K562 (cell line): ENCODE measurements at regions not wholly inside any gene's neighbourhood (a gene's known extent, or its start where the extent isn't known, plus 50 kb on each side); places are given as distances from the start of the nearest gene placed in this dataset.

Experiments
- ATAC-seq: fragments of 200-7000 bp; cut with Tn5 transposase; 3 replicates; pipeline ENCODE4 v1.9.1; 2020; ENCODE audit warnings: moderate library complexity
- BruUV-seq: library from RNA; stranded (reverse); fragments of 400-500 nt; replicated peaks from 2 replicates; lab custom pipeline; 2021; lab: Mats Ljungman, UMichigan
- CTCF ChIA-PET: fragments of 300-600 bp; formaldehyde crosslinking; extraction: SDS; loops from one replicate; lab custom pipeline; 2021; ENCODE audit warnings: low intra/inter-chr PET ratio; lab: Yijun Ruan, JAX
- POLR2A ChIA-PET: fragments of 300-600, 350-650 bp; sonication (Branson Sonifier 250); formaldehyde crosslinking; extraction: SDS; loops from one replicate; lab custom pipeline; 2021; ENCODE audit warnings: antibody characterized with exemption, inconsistent platforms; lab: Yijun Ruan, JAX
- DNase-seq, 4 experiments: peaks; one replicate each; pipeline versions ENCODE4 v3.0.0 to v3.0.0-alpha.2; 2011 to 2018; ENCODE audit warnings: low spot score in 3 of 4, mixed read lengths in 3 of 4; ENCODE audit errors: extremely low read depth in 1 of 4
- FAIRE-seq: peaks from 2 replicates; lab custom pipeline; 2011; peaks lifted over from hg19 to GRCh38; lab: Jason Lieb, UNC
- H2AFZ ChIP-seq: 2 replicates; pipeline ENCODE4 v1.6.0; 2011; ENCODE audit warnings: low read depth, low read length, control low read depth, inconsistent platforms
- H3K27ac ChIP-seq: fragments of 200-600 bp; 3 replicates; pipeline ENCODE4 v1.8.0; 2011; ENCODE audit warnings: low read depth, mild to moderate bottlenecking, control low read depth, inconsistent platforms, low read length, moderate library complexity, mixed read lengths; ENCODE audit errors: extremely low read depth
- H3K27me3 ChIP-seq, 2 experiments: fragments of 300-600 bp in 1 of 2; 2 replicates in 1 of 2; 3 replicates in 1 of 2; pipeline versions ENCODE4 v1.6.0 to v1.8.0; 2011; ENCODE audit warnings: inconsistent platforms in 2 of 2, low read length in 2 of 2, mild to moderate bottlenecking in 1 of 2, mixed read lengths in 1 of 2, moderate library complexity in 1 of 2; ENCODE audit not compliant: control insufficient read depth in 2 of 2, insufficient read depth in 2 of 2
- H3K36me3 ChIP-seq: fragments of 300-600 bp; 3 replicates; pipeline ENCODE4 v1.8.0; 2011; ENCODE audit warnings: mild to moderate bottlenecking, low read length, inconsistent platforms; ENCODE audit not compliant: control insufficient read depth, insufficient read depth
- H3K4me1 ChIP-seq, 2 experiments: fragments of 200-600 bp in 1 of 2; replicated peaks in 1 of 2; 2 replicates in 1 of 2; 3 replicates in 1 of 2; pipeline versions ENCODE4 v1.5.1 to v1.8.0; 2011; ENCODE audit warnings: inconsistent platforms in 2 of 2, low read length in 2 of 2, mild to moderate bottlenecking in 1 of 2, mixed read lengths in 1 of 2, moderate library complexity in 1 of 2; ENCODE audit not compliant: control insufficient read depth in 2 of 2, insufficient read depth in 2 of 2
- H3K4me2 ChIP-seq: 2 replicates; pipeline ENCODE4 v1.6.1; 2011; ENCODE audit warnings: low read length, control low read depth, inconsistent platforms, mixed read lengths; ENCODE audit not compliant: insufficient read depth
- H3K4me3 ChIP-seq: fragments of 200-600 bp; sonication (generic), shearing (Covaris generic); 2 replicates; pipeline ENCODE4 v1.5.1; 2016; ENCODE audit warnings: control low read depth, inconsistent platforms
- H3K79me2 ChIP-seq: fragments of 200-600 bp; 3 replicates; pipeline ENCODE4 v1.8.0; 2011; ENCODE audit warnings: low read length, inconsistent platforms; ENCODE audit not compliant: control insufficient read depth, insufficient read depth
- H3K9ac ChIP-seq, 2 experiments: 2 replicates each; pipeline versions ENCODE4 v1.6.0 to v1.6.1; 2011; ENCODE audit warnings: low read depth in 2 of 2, low read length in 2 of 2, control low read depth in 1 of 2, inconsistent platforms in 1 of 2, mild to moderate bottlenecking in 1 of 2, mixed read lengths in 1 of 2; ENCODE audit not compliant: insufficient read depth in 1 of 2
- H3K9me1 ChIP-seq: one replicate; pipeline ENCODE4 v1.6.0; 2011; ENCODE audit warnings: inconsistent platforms, mild to moderate bottlenecking, low read length, moderate library complexity; ENCODE audit not compliant: control insufficient read depth, insufficient read depth
- H3K9me3 ChIP-seq: replicated peaks from 2 replicates; pipeline ENCODE4 v1.5.1; 2011; ENCODE audit warnings: low read depth, low read length, inconsistent platforms; ENCODE audit not compliant: control insufficient read depth, insufficient read depth
- H4K20me1 ChIP-seq: replicated peaks from 2 replicates; pipeline ENCODE4 v1.6.1; 2011; ENCODE audit warnings: low read length, inconsistent platforms, mixed read lengths; ENCODE audit not compliant: control insufficient read depth, insufficient read depth
- NEUROD1 ChIP-seq: fragments of 150-350 bp; IDR thresholded peaks from 2 replicates; pipeline ENCODE4 v1.6.1; 2014; ENCODE audit warnings: borderline replicate concordance, low read length, low read depth; ENCODE audit not compliant: partially characterized antibody
- REST ChIP-seq, 2 experiments: fragments of 450-650 bp; formaldehyde crosslinking in 1 of 2; IDR thresholded peaks; 2 replicates each; pipeline versions ENCODE4 v1.4.0 to v1.6.1; 2014 to 2020; ENCODE audit warnings: mild to moderate bottlenecking in 2 of 2, borderline replicate concordance in 1 of 2, low read depth in 1 of 2
- RHOXF2B ChIP-seq: fragments of 250-450 bp; sonication (Bioruptor Pico); conservative IDR thresholded peaks from 2 replicates; pipeline ENCODE4 v1.5.1; 2021
- STAT5A ChIP-seq: IDR thresholded peaks from 2 replicates; pipeline ENCODE4 v1.6.1; 2012; ENCODE audit warnings: low read length, inconsistent platforms, borderline replicate concordance
- TBP ChIP-seq: optimal IDR thresholded peaks from 2 replicates; pipeline ENCODE3; 2011; ENCODE audit warnings: low read depth, low read length, improper control_type of control experiment
- WGBS: fragments of 100-300 bp; shearing (Covaris generic); methylation state at CpG from one replicate; pipeline ENCODE4 v1.1.6; 2016; ENCODE audit warnings: low coverage, mixed read lengths; ENCODE audit not compliant: insufficient coverage; ENCODE audit errors: missing lambda C conversion rate; 5-methylcytosine and 5-hydroxymethylcytosine counted together
- in situ Hi-C: fragments of 300-500 bp; cut with MboI; formaldehyde crosslinking; loops from 4 replicates; pipeline ENCODE4 v1.15.0; 2018; ENCODE audit warnings: inconsistent platforms, mixed read lengths
- intact Hi-C: fragments of 100-400 bp; cut with micrococcal nuclease; formaldehyde crosslinking; loops from 2 replicates; pipeline ENCODE4 v1.14.2; 2022
- TF ChIP-seq, protein P1 (sequence below), 3 experiments: IDR thresholded peaks in 2 of 3; conservative IDR thresholded peaks in 1 of 3; 2 replicates each; pipeline ENCODE4 v1.5.1; 2011 to 2012; ENCODE audit warnings: low read length in 3 of 3, mild to moderate bottlenecking in 3 of 3, control low read depth in 2 of 3, improper control_type of control experiment in 1 of 3, inconsistent platforms in 1 of 3, low read depth in 1 of 3, mixed read lengths in 1 of 3, moderate library complexity in 1 of 3; ENCODE audit not compliant: insufficient read depth in 2 of 3
- TF ChIP-seq, protein P2 (sequence below): fragments of 450-650 bp; formaldehyde crosslinking; IDR thresholded peaks from 2 replicates; pipeline ENCODE4 v1.4.0; 2020; ENCODE audit warnings: mild to moderate bottlenecking, moderate library complexity

GRCh38 chr18:30889519-30890301 is 152.8 kb downstream of the DSC3 start:
- H3K9me1 ChIP-seq = no peaks in the 10 kb centered on the region
- DNase-seq (peak in 1 of 4 experiments; percentile 60), ATAC-seq (peak; percentile 78), FAIRE-seq (peak; percentile 77)
- H2AFZ ChIP-seq = no peak overlapping the region
- intact Hi-C loops = loop anchor here (2.0 to 10.0 kb wide), 4 partner anchors 215 to 1015 kb away; no protein-coding TSS in a partner anchor
- H3K4me2 ChIP-seq = no peak overlapping the region
- H3K9ac ChIP-seq = no peak overlapping the region
- H3K27ac ChIP-seq = no peak overlapping the region
- H3K79me2 ChIP-seq = no peaks in the 10 kb centered on the region
- no peaks in the 10 kb centered on the region for H3K36me3 ChIP-seq
- ChIA-PET POLR2A (no interaction called here), CTCF (no interaction called here)
- H3K27me3 ChIP-seq = no peaks in the 10 kb centered on the region
- WGBS = 8% methylated on average over 5 of the region's 5 CpGs
- BruUV-seq = no TSS peak
- no peaks in the 10 kb centered on the region for H3K4me1 ChIP-seq
- H3K9me3 ChIP-seq = no peaks in the 10 kb centered on the region
- no peak overlapping the region for H3K4me3 ChIP-seq
- in situ Hi-C loops = no loop called here
- H4K20me1 ChIP-seq = no peaks in the 10 kb centered on the region
- TF ChIP-seq TBP (no peak), STAT5A (no peak), NEUROD1 (no peak), REST (IDR thresholded peaks at IDR 0.05; ENCODE audit: borderline replicate concordance) (peak; percentile 79), REST (CRISPR knock-in tag; IDR thresholded peaks at IDR 0.05; ENCODE audit: low read depth) (no peak), RHOXF2B (no peak)
- TF ChIP-seq, protein P1, sequence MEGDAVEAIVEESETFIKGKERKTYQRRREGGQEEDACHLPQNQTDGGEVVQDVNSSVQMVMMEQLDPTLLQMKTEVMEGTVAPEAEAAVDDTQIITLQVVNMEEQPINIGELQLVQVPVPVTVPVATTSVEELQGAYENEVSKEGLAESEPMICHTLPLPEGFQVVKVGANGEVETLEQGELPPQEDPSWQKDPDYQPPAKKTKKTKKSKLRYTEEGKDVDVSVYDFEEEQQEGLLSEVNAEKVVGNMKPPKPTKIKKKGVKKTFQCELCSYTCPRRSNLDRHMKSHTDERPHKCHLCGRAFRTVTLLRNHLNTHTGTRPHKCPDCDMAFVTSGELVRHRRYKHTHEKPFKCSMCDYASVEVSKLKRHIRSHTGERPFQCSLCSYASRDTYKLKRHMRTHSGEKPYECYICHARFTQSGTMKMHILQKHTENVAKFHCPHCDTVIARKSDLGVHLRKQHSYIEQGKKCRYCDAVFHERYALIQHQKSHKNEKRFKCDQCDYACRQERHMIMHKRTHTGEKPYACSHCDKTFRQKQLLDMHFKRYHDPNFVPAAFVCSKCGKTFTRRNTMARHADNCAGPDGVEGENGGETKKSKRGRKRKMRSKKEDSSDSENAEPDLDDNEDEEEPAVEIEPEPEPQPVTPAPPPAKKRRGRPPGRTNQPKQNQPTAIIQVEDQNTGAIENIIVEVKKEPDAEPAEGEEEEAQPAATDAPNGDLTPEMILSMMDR (IDR thresholded peaks at IDR 0.05 in 2 of 3, conservative IDR thresholded peaks at IDR 0.05 in 1 of 3; ENCODE audit: insufficient read depth in 2 of 3, low read depth in 1 of 3, low read length in 3 of 3) = peak; percentile 47 to 64 (median 62); a peak in 5 of 6 replicates
- TF ChIP-seq, protein P2, sequence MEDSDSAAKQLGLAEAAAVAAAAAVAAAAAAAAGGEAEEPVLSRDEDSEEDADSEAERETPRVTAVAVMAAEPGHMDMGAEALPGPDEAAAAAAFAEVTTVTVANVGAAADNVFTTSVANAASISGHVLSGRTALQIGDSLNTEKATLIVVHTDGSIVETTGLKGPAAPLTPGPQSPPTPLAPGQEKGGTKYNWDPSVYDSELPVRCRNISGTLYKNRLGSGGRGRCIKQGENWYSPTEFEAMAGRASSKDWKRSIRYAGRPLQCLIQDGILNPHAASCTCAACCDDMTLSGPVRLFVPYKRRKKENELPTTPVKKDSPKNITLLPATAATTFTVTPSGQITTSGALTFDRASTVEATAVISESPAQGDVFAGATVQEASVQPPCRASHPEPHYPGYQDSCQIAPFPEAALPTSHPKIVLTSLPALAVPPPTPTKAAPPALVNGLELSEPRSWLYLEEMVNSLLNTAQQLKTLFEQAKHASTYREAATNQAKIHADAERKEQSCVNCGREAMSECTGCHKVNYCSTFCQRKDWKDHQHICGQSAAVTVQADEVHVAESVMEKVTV (CRISPR knock-in tag) = peak; percentile 76
